ENCODE measurements at regions not wholly inside any gene's neighbourhood (a gene's known extent, or its start where the extent isn't known, plus 50 kb on each side); places are given as distances from the start of the nearest gene placed in this dataset.

GRCh38 chr2:11011359-11011758 lies 99.6 kb downstream of the KCNF1 start:
- in situ Hi-C loops (cut with HindIII; ENCODE audit: low sequenced_read_pairs) = no loop called here
- no peak for DNase-seq (ENCODE audit: low spot score)

GRCh38 chr2:11012131-11012693 lies 100.5 kb downstream of the KCNF1 start:
- DNase-seq (ENCODE audit: low spot score) = no peak
- in situ Hi-C loops (cut with HindIII; ENCODE audit: low sequenced_read_pairs) = no loop called here

DNA sequence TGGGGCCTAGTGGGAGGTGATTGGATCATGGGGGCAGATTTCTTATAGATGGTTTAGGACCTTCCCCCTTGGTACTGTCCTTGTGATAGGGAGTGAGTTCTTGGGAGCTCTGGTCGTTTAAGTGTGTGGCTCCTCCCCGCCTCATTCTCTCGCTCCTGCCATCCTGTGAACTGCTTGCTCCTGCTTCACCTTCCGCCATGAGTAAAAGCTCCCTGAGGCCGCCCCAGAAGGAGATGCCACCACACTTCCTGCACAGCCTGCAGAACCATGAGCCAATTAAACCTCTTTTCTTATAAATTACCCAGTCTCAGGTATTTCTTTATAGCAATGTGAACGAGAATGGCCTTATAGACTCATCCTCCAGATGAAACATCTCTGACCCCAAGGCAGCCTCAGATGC lies 101.5 kb downstream of the KCNF1 start:
- DNase-seq (ENCODE audit: low spot score) = no peak
- in situ Hi-C loops (cut with HindIII; ENCODE audit: low sequenced_read_pairs) = no loop called here

- DNase-seq (ENCODE audit: low spot score) = no peak
- in situ Hi-C loops (cut with HindIII; ENCODE audit: low sequenced_read_pairs) = no loop called here
Measured at GRCh38 chr2:11014026-11014425, 102.3 kb downstream of the KCNF1 start.

GRCh38 chr2:11016735-11017388 lies 105.1 kb downstream of the KCNF1 start:
- no peak for DNase-seq (ENCODE audit: low spot score)
- in situ Hi-C loops (cut with HindIII; ENCODE audit: low sequenced_read_pairs) = no loop called here

DNA sequence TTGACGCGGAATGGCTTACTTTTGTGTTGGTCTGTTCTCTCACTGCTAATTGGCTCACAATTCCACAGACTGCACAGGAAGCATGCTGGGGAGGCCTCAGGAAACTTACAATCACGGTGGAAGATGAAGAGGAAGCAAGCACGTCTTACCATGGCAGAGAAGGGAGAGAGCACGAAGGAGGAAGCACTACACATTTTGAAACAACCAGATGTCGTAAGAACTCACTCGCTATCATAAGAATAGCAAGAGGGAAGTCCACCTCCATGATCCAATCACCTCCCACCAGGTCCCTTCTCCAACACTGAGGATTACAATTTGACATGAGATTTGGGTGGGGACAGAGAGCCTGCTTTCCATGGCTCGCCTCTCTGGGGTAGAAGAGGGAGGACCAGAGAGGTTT lies 106.2 kb downstream of the KCNF1 start:
- DNase-seq (ENCODE audit: low spot score) = no peak
- in situ Hi-C loops (cut with HindIII; ENCODE audit: low sequenced_read_pairs) = no loop called here

- DNase-seq (ENCODE audit: low spot score) = no peak
- in situ Hi-C loops (cut with HindIII; ENCODE audit: low sequenced_read_pairs) = no loop called here
Measured at GRCh38 chr2:11018651-11019185, 107.0 kb downstream of the KCNF1 start.

- in situ Hi-C loops (cut with HindIII; ENCODE audit: low sequenced_read_pairs) = no loop called here
- DNase-seq (ENCODE audit: low spot score) = no peak
Measured at GRCh38 chr2:11019614-11020013, 107.9 kb downstream of the KCNF1 start.

DNA sequence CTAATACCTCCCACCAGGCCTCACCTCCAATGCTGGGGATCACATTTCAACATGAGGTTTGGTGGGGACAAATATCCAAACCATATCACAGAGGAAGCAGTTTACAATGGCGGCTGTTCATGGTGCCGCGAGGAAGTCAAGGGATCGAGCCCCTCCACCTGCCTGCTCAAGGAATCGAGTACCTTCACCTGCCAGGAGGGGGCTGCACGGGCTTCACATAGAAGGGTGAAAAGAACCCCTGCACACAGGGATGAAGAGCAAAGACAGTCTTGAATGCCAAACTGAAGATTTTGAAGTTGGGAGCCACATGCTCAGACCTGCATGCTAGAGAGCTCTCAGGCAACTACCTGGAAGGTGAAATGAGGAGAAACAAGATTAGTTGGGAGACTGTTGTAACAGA lies 110.3 kb downstream of the KCNF1 start:
- DNase-seq (ENCODE audit: low spot score) = no peak
- in situ Hi-C loops (cut with HindIII; ENCODE audit: low sequenced_read_pairs) = no loop called here

DNA sequence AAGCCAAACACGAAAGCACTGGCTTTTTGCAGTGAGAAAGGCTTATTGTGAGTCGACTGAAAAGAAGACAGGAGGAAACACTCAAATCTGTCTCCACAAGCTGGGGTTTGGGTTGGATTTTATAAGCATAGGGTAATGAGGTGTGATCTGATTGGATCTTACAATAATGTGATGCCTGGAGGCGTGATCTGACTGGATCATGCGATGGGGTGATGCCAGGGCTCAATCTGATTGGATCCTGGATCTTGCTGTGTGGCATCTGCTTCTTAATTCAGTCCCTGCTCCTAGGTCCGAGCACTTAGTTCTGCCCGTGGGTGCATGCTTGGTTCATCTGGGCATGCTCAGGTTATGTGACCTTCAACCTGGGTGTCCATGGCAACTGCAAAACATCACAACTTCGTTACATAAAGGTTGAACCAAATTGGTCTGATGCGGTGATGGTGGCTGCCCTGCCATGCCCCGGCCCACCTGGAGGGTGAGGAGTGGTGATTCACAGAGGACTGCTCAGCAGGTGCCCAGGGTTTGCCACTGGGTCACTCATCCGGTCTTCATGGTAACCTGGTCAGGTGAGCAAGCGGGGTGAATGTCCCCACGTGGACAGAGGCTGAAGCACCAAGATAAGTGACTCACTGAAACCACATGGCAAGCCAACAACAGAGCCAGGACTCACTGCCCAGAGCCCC lies 111.0 kb downstream of the KCNF1 start:
- in situ Hi-C loops (cut with HindIII; ENCODE audit: low sequenced_read_pairs) = no loop called here

DNA sequence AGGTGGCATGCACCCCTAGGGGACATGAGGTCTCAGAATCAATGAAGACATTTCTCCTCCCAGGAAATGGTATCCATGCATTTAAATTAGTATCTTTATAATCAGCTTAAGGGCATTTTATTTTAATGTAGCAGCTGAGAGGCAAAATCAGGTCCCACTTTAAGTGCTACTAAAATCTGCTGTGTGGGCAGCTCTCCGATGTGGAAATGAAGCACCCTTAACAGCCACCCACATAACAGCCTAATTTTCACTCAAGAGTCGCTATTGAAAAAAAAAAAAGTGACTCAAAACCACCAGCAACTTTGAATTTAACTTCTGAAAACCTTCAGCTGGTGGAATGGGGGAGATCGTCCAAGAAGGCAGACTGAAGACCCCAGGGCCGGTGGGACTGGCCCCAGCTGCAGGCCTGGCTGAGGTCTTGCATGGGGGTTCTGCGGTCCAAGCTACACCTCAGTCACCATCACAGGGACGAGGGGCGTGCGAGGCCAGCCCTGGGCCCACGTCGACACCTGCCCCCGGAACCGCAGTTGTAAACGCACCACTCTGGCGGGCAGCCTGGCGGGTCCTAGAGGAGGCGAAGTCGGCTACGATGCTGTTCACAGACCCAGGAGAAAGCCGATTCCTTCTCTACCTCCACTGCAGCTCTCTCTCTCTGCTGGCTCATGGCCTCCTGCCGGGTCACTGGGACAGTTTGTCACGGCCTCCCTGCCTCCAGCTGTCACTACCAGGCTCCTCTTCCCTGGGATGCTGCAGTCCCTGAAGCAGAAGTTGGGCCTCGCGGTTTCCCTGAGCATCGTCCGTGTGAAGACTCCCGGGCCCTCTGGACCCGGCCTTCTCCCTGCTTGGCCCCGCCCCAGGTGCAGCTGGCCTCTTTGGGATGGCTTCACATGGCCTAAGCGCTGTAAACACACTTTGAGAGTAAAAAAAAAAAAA lies 111.9 kb downstream of the KCNF1 start:
- no peak for DNase-seq (ENCODE audit: low spot score)
- in situ Hi-C loops (cut with HindIII; ENCODE audit: low sequenced_read_pairs) = no loop called here

More for the DNA sequence above, 111.0 kb downstream of the KCNF1 start:
- DNase-seq (ENCODE audit: low spot score) = no peak

GRCh38 chr2:11024259-11024645 lies 112.5 kb downstream of the KCNF1 start:
- in situ Hi-C loops (cut with HindIII; ENCODE audit: low sequenced_read_pairs) = no loop called here
- no peak for DNase-seq (ENCODE audit: low spot score)

DNA sequence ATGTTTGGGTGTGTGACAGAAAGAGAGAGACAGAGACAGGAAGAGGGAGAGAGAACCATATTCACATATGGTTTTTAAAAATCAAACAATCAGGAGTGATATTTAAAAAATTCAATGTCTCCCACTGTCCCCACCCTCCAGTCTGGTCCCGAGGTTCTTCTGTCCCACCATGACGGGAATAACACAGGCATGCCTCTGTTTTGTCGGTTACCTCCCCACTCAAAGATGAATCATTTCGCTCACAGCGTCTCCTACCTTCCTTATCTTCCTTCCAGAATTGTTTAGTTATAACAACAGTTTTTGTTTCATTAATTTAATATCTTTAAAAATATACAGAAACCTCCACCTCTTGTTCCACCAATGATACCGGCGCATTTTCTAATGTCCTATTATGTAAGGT lies 113.0 kb downstream of the KCNF1 start:
- in situ Hi-C loops (cut with HindIII; ENCODE audit: low sequenced_read_pairs) = no loop called here
- DNase-seq (ENCODE audit: low spot score) = no peak

DNA sequence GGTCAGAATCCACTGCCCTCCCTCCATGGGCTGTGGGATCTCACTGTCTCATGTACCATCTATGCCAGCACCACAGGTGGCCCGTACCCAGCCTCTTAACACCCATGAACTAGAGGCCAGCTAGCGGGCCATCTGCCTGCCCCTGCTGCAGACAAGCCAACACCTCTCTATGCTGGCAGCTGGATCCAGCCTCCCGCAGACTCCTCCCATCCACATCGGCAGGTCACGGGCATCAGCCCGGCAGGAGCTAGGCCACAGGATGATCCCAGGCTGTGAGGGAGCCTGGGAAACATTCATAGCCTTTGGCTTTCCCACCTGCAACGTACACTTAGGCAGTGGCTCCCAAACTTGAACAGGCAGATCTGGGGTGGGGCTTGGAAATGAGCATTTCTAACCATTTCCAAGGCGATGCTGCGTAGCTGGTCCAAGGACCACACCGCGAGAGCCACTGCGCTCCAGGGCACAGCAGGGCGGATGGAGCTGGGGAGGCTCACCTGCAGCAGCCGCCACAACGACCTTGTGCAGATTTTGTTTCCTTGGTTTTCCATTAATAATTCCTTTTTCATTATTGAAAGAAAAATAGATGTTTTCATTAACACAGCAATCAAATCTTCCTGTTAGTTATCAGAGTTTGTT lies 114.7 kb downstream of the KCNF1 start:
- DNase-seq (ENCODE audit: low spot score) = no peak
- in situ Hi-C loops (cut with HindIII; ENCODE audit: low sequenced_read_pairs) = no loop called here

- DNase-seq (ENCODE audit: low spot score) = no peak
- in situ Hi-C loops (cut with HindIII; ENCODE audit: low sequenced_read_pairs) = no loop called here
Measured at GRCh38 chr2:11027195-11027594, 115.5 kb downstream of the KCNF1 start.

DNA sequence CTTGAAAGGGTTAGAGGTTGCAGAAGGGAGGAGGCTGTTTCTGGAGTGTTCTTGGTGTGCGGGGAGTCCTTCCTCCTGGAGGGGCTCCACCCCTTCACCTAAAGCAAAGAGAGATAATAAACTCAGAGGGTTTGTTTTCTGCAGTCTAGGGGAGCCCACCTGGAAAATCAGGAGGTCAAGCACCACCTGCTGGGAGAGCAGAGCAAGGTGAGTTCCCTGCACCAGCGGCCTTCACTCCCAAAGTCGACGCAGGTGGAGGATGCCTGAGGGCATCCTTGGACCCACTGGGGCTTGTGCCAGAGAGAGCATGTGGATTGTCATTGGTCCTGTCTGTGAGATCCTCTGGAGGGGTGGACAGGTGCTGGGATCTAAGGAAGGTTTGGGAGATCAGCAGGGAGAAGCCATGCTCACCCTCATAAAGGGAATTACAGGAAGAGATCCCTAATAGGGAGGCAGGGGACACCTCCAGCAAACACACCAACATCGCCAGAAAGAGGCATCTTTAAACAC lies 116.7 kb downstream of the KCNF1 start:
- in situ Hi-C loops (cut with HindIII; ENCODE audit: low sequenced_read_pairs) = no loop called here
- no peak for DNase-seq (ENCODE audit: low spot score)

- DNase-seq (ENCODE audit: low spot score) = no peak
- in situ Hi-C loops (cut with HindIII; ENCODE audit: low sequenced_read_pairs) = no loop called here
Measured at GRCh38 chr2:11029136-11029535, 117.4 kb downstream of the KCNF1 start.

- no peak for DNase-seq (ENCODE audit: low spot score)
- in situ Hi-C loops (cut with HindIII; ENCODE audit: low sequenced_read_pairs) = no loop called here
Measured at GRCh38 chr2:11030036-11030435, 118.3 kb downstream of the KCNF1 start.

DNA sequence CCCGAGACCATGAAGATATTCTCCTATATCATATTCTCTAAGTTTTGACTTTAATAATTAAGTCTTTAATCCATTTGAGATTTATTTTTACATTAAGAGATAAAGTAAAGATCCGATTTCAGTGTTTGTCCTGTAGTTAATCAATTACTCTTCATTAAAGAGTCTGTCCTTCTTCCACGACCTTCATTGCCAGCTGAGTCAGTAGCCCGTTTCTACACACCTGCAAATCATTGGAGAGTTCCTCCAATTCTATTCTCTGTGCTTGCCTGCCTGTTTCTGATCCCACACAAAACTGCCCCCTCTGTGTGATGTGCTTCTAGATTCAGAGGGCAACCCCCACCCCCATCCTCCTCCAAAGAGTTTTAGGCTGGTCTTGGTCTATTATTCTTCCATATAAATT lies 119.2 kb downstream of the KCNF1 start:
- in situ Hi-C loops (cut with HindIII; ENCODE audit: low sequenced_read_pairs) = no loop called here

More for the DNA sequence above, 119.2 kb downstream of the KCNF1 start:
- DNase-seq (ENCODE audit: low spot score) = no peak

All from G401 (cell line).